DMS153 treated with DMSO at 0.1 percent for 48 hours (cell line): ENCODE measurements at regions not wholly inside any gene's neighbourhood (a gene's known extent, or its start where the extent isn't known, plus 50 kb on each side); places are given as distances from the start of the nearest gene placed in this dataset.

ENCODE experiments used
- DNase-seq: peaks from one replicate; lab custom pipeline; 2025; ENCODE audit not compliant: unreplicated experiment; lab: John Stamatoyannopoulos, UW

- no peak for DNase-seq
These were observed 393.1 kb downstream of the TAF11L14 start for GRCh38 chr5:18027241-18027867.

GRCh38 chr5:18028036-18028435 lies 393.8 kb downstream of the TAF11L14 start:
- no peak for DNase-seq

DNA sequence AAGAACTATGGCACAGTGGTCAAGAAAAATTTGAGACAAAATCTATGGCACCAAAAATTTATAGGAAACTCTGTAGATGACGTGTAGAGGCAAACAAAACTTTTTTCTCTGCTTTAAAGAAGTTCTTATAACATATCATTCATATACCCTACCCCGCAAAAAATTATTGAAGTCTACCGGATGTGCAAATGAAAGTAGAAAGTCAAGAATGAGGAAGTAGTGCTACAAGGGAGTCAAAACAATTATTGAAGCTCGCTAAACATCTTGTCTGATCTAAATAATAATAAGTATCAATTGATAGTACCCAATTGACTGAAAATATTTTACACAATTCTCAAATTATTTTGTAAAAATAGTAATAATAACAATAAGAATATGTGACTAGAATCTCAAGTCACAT lies 398.5 kb downstream of the TAF11L14 start:
- no peak for DNase-seq

DNA sequence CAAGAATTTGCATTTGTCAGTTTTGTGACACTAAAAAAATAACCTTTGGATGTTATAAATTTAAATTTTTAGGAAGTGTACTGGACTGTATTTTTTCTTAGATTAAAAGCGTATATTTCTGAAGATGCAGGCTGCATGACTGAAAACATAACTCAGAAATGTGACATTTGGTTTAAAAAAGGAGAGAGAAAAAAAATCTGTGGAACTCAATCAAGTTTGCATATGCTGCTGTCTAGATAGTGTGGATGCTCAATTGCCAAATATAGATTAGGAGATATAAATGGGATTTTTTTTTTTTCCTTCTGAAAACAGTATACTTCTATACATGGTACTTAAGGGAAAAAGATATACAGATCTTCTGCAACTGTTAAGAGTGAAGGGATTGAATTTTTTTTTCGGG lies 402.3 kb downstream of the TAF11L14 start:
- DNase-seq: no peak

- no peak for DNase-seq
These were observed 403.5 kb downstream of the TAF11L14 start for GRCh38 chr5:18037718-18038117.

DNA sequence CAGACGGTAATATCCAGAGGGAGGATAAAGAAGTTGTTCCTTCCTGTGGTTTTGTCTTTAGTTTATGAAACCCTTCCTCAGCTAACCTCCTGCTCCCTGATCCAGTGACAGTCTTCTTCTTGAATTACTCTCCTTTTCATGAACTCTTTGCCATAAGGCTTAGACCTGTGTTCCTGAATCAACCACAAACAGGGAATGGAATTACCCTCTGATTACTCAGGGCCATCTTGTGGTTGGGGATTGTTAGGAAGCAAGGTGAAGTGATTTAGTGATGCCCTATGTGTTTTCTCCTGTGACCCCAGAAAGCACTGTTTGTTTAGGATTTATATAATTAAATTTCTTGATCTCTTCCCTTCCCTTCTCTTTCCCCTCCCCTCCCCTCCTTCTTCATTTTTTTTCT lies 409.1 kb downstream of the TAF11L14 start:
- DNase-seq: no peak

- DNase-seq: peak; percentile 23
These were observed 414.2 kb downstream of the TAF11L14 start for GRCh38 chr5:18048449-18048848.

GRCh38 chr5:18050345-18050744 lies 416.1 kb downstream of the TAF11L14 start:
- DNase-seq: no peak

DNA sequence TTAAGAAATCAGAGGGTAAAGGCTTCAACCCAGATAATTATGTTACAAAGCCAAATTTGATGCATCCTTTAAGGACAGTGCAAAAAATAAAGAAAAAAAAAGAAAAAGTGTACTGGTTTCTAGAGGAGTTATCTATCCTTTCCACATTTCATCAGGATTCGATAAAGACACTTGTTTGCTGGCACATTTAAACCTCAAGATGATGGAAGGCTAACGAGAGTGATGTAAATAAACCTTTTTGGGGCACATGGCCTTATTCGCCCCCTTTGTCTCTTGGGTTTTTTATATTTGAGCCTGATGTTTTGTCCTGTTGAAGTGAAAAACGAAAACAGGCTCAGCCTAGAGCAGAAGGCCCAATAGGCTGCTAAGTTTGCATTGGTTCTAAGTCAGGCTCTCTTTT lies 416.5 kb downstream of the TAF11L14 start:
- no peak for DNase-seq

- no peak for DNase-seq
These were observed 417.7 kb downstream of the TAF11L14 start for GRCh38 chr5:18051953-18052352.

DNA sequence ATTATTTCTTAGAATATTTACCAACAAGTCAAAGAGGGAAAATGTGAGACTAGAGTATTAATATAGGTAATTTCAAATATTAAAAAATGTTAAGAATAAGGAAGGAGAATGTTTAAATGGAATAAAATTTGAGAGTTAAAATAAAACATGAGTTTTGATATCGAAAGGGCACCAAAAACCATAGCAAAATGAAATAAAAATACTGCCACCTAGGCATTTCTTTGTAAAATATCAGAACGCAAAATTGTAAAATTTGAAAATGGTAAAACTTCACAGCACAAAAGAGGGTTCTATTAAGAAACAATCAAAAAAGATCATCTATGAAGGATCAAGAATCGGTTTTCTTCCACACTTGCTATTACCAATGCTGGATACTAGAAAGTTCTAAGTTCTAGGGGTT lies 418.3 kb downstream of the TAF11L14 start:
- DNase-seq: no peak

GRCh38 chr5:18057725-18058124 lies 423.5 kb downstream of the TAF11L14 start:
- no peak for DNase-seq

- DNase-seq: no peak
These were observed 433.4 kb downstream of the TAF11L14 start for GRCh38 chr5:18067615-18068014.

DNA sequence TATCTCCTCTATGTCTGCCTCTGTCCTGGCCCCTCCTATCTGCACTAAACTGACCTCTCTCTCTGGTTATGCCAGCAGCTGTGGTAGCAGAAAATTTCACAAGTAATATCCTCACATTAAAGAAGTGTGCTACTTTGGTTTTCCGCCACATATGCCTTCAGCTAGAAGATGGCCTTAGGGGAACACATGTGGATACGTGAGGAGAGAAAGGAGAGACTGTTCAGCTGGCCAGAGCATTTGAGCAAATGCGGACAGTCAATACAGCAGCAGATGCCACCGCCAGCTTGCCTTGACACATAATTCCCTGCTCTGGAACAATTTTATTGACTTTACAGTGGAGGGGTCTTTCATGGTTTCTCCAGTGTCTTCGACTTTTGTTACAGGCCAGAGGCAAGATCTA lies 434.6 kb downstream of the TAF11L14 start:
- no peak for DNase-seq

- no peak for DNase-seq
These were observed 435.5 kb downstream of the TAF11L14 start for GRCh38 chr5:18069790-18070189.

DNA sequence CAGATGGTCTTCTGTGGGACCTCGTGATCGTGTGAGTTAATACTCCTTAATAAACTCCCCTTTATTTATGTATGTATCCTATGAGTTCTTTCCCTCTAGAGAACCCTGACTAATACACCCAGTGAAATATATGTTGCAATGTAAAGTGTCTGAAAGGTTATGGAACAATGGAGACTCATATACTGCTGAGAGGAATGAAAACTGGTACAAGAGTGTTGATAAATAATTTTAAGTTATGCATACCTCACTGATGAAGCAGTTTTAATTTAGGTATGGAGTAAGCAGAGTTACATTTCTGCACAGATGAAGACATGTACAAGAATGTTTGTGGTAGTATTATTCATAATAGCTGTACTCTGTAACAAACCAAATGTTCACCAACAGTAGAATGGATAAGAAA lies 438.3 kb downstream of the TAF11L14 start:
- DNase-seq: no peak

GRCh38 chr5:18074961-18075360 lies 440.7 kb downstream of the TAF11L14 start:
- DNase-seq: no peak

- no peak for DNase-seq
These were observed 443.9 kb downstream of the TAF11L14 start for GRCh38 chr5:18078157-18078556.

- no peak for DNase-seq
These were observed 445.6 kb downstream of the TAF11L14 start for GRCh38 chr5:18079831-18080230.

GRCh38 chr5:18088020-18088579 lies 453.8 kb downstream of the TAF11L14 start:
- no peak for DNase-seq

DNA sequence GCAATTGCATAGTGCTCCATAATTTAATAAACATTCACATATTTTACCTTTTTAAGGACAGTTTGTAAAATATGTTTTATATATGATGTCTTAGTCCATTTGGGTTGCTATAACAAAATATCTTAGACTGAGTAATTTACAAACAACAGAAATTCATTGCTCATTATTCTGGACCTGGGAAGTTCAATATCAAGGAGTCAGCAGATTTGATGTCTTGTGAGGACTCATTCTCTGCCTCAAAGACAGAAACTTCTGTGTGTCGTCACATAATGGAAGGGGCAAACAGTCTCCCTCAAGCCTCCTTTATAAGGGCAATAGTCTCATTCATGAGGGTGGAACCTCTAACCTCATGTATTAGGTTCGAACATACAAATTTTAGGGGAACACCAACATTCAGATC lies 455.9 kb downstream of the TAF11L14 start:
- DNase-seq: no peak

DNA sequence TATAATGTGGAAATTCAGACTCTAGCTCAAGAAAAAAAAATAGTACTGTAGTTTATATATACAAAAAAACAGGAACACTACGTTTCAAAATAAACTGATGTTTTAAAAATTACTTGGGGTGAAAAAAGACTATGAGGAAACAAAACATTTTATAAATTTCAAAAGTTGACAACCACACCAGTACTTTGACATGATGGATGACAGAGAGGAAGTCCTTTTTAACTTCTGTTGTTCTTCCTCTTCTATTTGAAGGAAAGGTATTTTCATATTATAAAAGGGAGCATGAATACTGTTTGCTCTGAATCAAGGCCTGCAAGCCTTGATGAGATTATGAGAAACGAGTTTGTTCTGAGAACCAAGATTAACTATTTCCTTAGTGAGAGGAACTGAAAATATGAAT lies 456.9 kb downstream of the TAF11L14 start:
- no peak for DNase-seq

- DNase-seq: no peak
These were observed 457.5 kb downstream of the TAF11L14 start for GRCh38 chr5:18091758-18092157.
